Progenitor cell of endocrine pancreas (in vitro differentiated cells): ENCODE measurements at regions not wholly inside any gene's neighbourhood (a gene's known extent, or its start where the extent isn't known, plus 50 kb on each side); places are given as distances from the start of the nearest gene placed in this dataset.

Experiments
- DNase-seq: peaks from one replicate; pipeline ENCODE4 v3.0.0; 2021; ENCODE audit warnings: low spot score; ENCODE audit not compliant: unreplicated experiment
- H3K27ac Mint-ChIP-seq: 2 replicates; pipeline ENCODE4 v1.8.0; 2021; ENCODE audit warnings: mild to moderate bottlenecking, moderate library complexity, mixed read lengths
- H3K27me3 Mint-ChIP-seq: 2 replicates; pipeline ENCODE4 v1.8.0; 2021; ENCODE audit warnings: mixed read lengths
- H3K36me3 Mint-ChIP-seq: 2 replicates; pipeline ENCODE4 v1.8.0; 2022; ENCODE audit warnings: mixed read lengths; ENCODE audit not compliant: insufficient read depth
- H3K4me1 Mint-ChIP-seq: 2 replicates; pipeline ENCODE4 v1.8.0; 2021; ENCODE audit warnings: low read depth, mixed read lengths
- H3K4me3 Mint-ChIP-seq: 2 replicates; pipeline ENCODE4 v1.8.0; 2021; ENCODE audit warnings: low read depth, mild to moderate bottlenecking, moderate library complexity, mixed read lengths
- H3K9me3 Mint-ChIP-seq: 2 replicates; pipeline ENCODE4 v1.8.0; 2021; ENCODE audit warnings: low read depth, mixed read lengths
- TF ChIP-seq, protein P1 (sequence below): fragments of 200-600 bp; sonication (generic); IDR thresholded peaks from one replicate; pipeline ENCODE4 v1.5.0; 2021; ENCODE audit warnings: antibody characterized with exemption, mild to moderate bottlenecking; ENCODE audit not compliant: unreplicated experiment

DNA sequence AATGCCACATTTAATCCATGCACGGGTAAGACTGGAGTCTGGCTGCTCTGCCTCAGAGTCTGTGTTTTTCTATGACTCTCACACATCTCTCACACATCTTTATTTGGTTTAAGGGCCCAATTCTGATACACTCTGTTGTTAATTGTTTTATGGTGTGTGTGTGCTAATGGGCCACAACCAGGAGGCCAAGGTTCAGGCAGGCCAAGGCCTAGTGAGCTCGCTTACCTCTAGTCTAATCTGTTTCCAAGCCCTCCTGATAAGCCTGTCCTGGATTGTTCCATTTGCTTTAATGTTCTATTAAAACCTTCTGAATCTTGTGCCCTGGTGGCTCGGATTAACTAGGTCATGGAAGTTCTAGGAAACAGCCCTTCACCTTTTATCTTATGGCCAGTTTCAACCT lies 445.4 kb upstream of the DPH6 start:
- peaks cover 2% of the 10 kb centered on the region for H3K4me1 Mint-ChIP-seq
- DNase-seq = no peak
- H3K36me3 Mint-ChIP-seq = no peaks in the 10 kb centered on the region
- no peak overlapping the region for H3K4me3 Mint-ChIP-seq
- H3K9me3 Mint-ChIP-seq = no peaks in the 10 kb centered on the region
- TF ChIP-seq, protein P1, sequence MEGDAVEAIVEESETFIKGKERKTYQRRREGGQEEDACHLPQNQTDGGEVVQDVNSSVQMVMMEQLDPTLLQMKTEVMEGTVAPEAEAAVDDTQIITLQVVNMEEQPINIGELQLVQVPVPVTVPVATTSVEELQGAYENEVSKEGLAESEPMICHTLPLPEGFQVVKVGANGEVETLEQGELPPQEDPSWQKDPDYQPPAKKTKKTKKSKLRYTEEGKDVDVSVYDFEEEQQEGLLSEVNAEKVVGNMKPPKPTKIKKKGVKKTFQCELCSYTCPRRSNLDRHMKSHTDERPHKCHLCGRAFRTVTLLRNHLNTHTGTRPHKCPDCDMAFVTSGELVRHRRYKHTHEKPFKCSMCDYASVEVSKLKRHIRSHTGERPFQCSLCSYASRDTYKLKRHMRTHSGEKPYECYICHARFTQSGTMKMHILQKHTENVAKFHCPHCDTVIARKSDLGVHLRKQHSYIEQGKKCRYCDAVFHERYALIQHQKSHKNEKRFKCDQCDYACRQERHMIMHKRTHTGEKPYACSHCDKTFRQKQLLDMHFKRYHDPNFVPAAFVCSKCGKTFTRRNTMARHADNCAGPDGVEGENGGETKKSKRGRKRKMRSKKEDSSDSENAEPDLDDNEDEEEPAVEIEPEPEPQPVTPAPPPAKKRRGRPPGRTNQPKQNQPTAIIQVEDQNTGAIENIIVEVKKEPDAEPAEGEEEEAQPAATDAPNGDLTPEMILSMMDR = no peak
- no peak overlapping the region for H3K27ac Mint-ChIP-seq
- H3K27me3 Mint-ChIP-seq = no peaks in the 10 kb centered on the region

- Mint-ChIP-seq H3K27ac (no peak overlapping the region), H3K9me3 (peaks cover 3% of the 10 kb centered on the region), H3K4me3 (no peak overlapping the region), H3K4me1 (peaks cover 2% of the 10 kb centered on the region), H3K27me3 (no peaks in the 10 kb centered on the region), H3K36me3 (peaks cover 1% of the 10 kb centered on the region)
- TF ChIP-seq, protein P1 = no peak
- no peak for DNase-seq
Measured at GRCh38 chr15:35992791-35993190, 446.8 kb upstream of the DPH6 start.

- Mint-ChIP-seq H3K27ac (no peak overlapping the region), H3K4me1 (peaks cover 2% of the 10 kb centered on the region), H3K36me3 (peaks cover 1% of the 10 kb centered on the region), H3K27me3 (no peaks in the 10 kb centered on the region), H3K4me3 (no peak overlapping the region), H3K9me3 (peaks cover 3% of the 10 kb centered on the region)
- no peak for DNase-seq
- TF ChIP-seq, protein P1 = no peak
Measured at GRCh38 chr15:35993196-35993595, 447.2 kb upstream of the DPH6 start.

DNA sequence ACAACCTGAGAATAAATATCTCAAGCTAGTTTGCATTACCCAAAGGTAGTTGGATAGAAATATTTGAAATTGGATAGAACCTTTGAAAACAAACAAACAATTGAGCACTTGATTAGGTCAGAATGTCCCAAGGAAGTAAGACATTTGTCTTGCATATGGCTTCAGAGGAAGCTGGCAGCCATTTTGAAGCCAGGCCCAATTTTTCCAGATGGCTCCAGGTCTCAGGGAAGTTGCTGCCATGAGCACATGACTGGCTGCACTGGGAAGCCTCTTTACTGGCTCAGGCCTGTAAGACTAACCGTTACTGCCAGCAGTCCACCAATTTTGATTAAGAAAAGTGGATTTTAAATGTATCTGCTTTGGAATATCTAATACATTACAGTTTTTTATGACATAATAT lies 448.9 kb upstream of the DPH6 start:
- Mint-ChIP-seq H3K9me3 (peaks cover 3% of the 10 kb centered on the region), H3K4me3 (no peak overlapping the region), H3K4me1 (peaks cover 11% of the 10 kb centered on the region), H3K27me3 (no peaks in the 10 kb centered on the region), H3K36me3 (peaks cover 1% of the 10 kb centered on the region), H3K27ac (no peak overlapping the region)
- TF ChIP-seq, protein P1 = no peak
- DNase-seq = no peak

DNA sequence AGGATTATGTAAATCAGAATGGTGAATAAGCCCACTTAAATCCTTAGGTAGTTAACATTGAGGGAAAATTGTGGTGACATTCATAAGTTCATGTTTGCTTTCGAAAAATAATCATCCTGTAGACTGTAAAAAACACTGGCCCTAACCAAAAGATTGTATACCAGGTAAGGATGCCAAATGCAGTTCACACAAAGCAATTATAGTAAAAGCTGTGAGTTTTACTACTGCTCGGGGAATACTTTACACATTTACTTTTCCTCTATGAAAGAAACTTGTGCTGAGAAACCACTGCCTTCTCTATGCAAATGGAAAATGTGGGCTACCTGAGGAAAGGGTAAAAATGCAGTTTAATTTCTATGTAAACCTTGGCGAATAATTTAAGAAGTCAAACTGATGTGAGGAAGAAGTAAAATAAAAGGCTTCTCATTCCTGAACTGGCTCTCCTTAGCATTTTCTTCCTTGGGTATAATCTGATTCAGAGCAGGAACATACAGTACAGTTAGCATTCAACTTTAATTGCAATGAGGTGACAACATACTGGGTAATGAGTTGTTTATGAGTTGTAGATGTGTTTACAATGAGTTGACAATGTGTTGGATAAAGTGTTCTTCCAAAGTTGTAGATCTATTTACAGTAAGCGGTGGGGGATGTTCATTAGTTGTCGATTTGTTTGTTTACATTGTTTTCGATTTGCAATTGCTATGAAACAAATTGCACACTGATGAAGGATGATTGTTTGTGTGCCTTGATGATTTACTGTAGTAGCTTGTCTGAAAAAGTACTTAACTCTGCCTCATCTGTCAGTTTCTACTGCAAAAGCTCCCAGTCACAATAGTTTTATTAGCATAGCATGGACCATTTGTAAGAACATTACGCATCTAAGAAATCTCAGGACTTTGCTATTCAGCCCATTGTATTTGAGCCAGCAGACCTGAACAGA lies 453.0 kb upstream of the DPH6 start:
- no peak for DNase-seq
- no peak overlapping the region for H3K27ac Mint-ChIP-seq
- no peaks in the 10 kb centered on the region for H3K27me3 Mint-ChIP-seq
- no peak overlapping the region for H3K4me3 Mint-ChIP-seq
- H3K9me3 Mint-ChIP-seq = peaks cover 3% of the 10 kb centered on the region
- TF ChIP-seq, protein P1 = no peak
- peaks cover 1% of the 10 kb centered on the region for H3K36me3 Mint-ChIP-seq
- peaks cover 17% of the 10 kb centered on the region for H3K4me1 Mint-ChIP-seq
